ENCODE measurements at regions not wholly inside any gene's neighbourhood (a gene's known extent, or its start where the extent isn't known, plus 50 kb on each side); places are given as distances from the start of the nearest gene placed in this dataset.

- no peak for DNase-seq
Observed at GRCh38 chr14:98959958-98960616, 311.9 kb downstream of the BCL11B start.

GRCh38 chr14:98960617-98961013 lies 311.4 kb downstream of the BCL11B start:
- DNase-seq = no peak

- no peak for DNase-seq
Observed at GRCh38 chr14:98961191-98961590, 310.8 kb downstream of the BCL11B start.

GRCh38 chr14:98962118-98962517 lies 309.9 kb downstream of the BCL11B start:
- no peak for DNase-seq

GRCh38 chr14:98963610-98964009 lies 308.4 kb downstream of the BCL11B start:
- no peak for DNase-seq

- no peak for DNase-seq
Observed at GRCh38 chr14:98964171-98964570, 307.8 kb downstream of the BCL11B start.

- DNase-seq = no peak
Observed at GRCh38 chr14:98965076-98965475, 306.9 kb downstream of the BCL11B start.

GRCh38 chr14:98966016-98966415 lies 306.0 kb downstream of the BCL11B start:
- no peak for DNase-seq

GRCh38 chr14:98966475-98967162 lies 305.4 kb downstream of the BCL11B start:
- DNase-seq = no peak

GRCh38 chr14:98974113-98974512 lies 297.9 kb downstream of the BCL11B start:
- DNase-seq = no peak

GRCh38 chr14:98976271-98976670 lies 295.7 kb downstream of the BCL11B start:
- no peak for DNase-seq

GRCh38 chr14:98977451-98977850 lies 294.5 kb downstream of the BCL11B start:
- DNase-seq = no peak

- DNase-seq = no peak
Observed at GRCh38 chr14:98982986-98983385, 289.0 kb downstream of the BCL11B start.

GRCh38 chr14:98984027-98984718 lies 287.8 kb downstream of the BCL11B start:
- DNase-seq = no peak

- DNase-seq = no peak
Observed at GRCh38 chr14:98984719-98985041, 287.3 kb downstream of the BCL11B start.

- DNase-seq = no peak
Observed at GRCh38 chr14:98993818-98994217, 278.2 kb downstream of the BCL11B start.

- no peak for DNase-seq
Observed at GRCh38 chr14:98994561-98994960, 277.4 kb downstream of the BCL11B start.

- DNase-seq = no peak
Observed at GRCh38 chr14:98997526-98998205, 274.3 kb downstream of the BCL11B start.

- DNase-seq = no peak
Observed at GRCh38 chr14:98999345-98999744, 272.7 kb downstream of the BCL11B start.

- DNase-seq = no peak
Observed at GRCh38 chr14:98999901-99000300, 272.1 kb downstream of the BCL11B start.

- DNase-seq = no peak
Observed at GRCh38 chr14:99001241-99001640, 270.8 kb downstream of the BCL11B start.

- no peak for DNase-seq
Observed at GRCh38 chr14:99003646-99004045, 268.4 kb downstream of the BCL11B start.

- DNase-seq = no peak
Observed at GRCh38 chr14:99004112-99004511, 267.9 kb downstream of the BCL11B start.

- no peak for DNase-seq
Observed at GRCh38 chr14:99006276-99006675, 265.7 kb downstream of the BCL11B start.
